CD4-positive, alpha-beta T cell treated with Interleukin-17A for 1 hour (primary cell): ENCODE measurements at regions not wholly inside any gene's neighbourhood (a gene's known extent, or its start where the extent isn't known, plus 50 kb on each side); places are given as distances from the start of the nearest gene placed in this dataset.
"Not testable (repeated sequence)": the region's sequence is repeated elsewhere in the genome, so short reads cannot be mapped to it uniquely, and the experiment has no call there.

Experiments used
- DNase-seq: peaks from one replicate; pipeline ENCODE4 v3.0.0-alpha.2; 2020

DNA sequence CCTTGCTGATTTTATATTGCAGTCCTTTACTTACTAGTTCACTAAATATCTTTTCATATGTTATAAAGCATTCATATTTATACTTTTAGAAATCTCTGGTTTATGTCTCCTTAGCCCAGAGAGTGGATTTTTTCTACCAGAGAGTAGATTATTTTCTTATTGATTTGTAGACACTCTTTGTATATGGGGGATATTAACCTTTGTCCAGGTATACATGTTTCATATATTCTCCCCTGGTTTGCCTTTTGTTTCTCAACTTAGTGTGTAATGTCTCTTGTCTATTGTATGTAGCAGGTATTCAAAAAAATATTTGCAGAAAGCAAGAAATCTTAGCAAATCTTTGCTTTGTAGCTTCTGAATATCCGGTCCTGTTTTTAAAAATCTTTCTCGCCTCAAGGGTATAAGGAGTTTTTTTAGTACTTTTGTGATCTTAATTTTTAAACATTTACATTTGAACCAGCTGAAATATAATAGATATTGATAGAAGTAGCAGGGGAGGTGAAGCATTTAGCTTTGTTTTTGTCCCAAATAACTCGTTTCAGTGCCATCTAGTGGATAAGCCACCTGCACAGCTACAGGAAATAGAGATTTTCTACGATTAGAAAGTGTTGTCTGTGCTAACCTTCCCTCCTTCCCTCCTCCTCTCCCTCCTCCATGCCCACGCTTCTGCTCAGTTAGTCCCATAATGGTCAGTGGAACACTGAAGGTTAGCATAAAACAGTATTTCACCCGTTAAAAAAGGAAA is 97.0 kb downstream of the PHETA1 start:
- peak; percentile 12 for DNase-seq

- DNase-seq: no peak
These were observed 98.1 kb downstream of the PHETA1 start for GRCh38 chr12:111270774-111271173.

GRCh38 chr12:111270239-111270638 is 98.7 kb downstream of the PHETA1 start:
- DNase-seq: no peak

DNA sequence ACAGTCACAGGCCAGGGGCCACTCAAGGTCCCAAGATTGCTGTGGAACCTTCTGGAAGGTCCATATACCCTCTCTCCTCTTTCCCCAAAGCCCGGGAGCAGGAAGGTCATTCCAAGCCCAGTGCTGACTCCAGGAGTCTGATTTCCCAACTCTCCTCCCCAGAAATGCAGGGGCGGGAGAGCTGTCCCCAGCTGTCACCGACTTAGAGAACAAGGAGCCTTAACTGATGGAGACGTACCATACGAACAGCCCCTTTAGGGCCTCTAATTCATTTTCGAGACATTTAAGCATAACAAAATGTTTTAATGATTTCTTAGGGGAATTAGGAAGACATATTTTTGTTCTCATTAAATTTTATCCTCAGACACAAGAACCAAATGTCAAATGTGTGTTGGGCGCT is 99.2 kb downstream of the PHETA1 start:
- DNase-seq: no peak

- no peak for DNase-seq
These were observed 99.9 kb downstream of the PHETA1 start for GRCh38 chr12:111268738-111269572.

DNA sequence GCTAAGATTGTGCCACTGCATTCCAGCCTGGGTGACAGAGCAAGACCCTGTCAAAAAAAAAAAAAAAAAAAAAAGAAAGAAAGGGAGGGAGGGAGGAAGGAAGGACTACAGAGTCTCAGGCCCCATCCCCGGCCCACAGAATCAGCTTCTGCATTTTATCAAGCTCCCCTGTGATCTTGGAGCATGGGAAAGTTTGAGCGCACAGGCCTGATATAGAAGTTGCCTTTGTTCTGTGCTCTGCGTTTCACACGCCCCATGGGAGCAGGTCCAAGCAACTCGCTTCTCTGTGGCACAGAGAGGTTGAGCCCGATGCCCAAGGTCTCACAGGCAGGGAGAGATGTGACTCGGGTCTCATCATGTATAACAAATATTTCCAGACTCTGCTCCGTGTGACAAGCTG is 101.8 kb downstream of the PHETA1 start:
- no peak for DNase-seq

GRCh38 chr12:111261911-111262676 is 106.8 kb downstream of the PHETA1 start:
- no peak for DNase-seq

- DNase-seq: no peak
These were observed 108.2 kb downstream of the PHETA1 start for GRCh38 chr12:111260732-111261131.

DNA sequence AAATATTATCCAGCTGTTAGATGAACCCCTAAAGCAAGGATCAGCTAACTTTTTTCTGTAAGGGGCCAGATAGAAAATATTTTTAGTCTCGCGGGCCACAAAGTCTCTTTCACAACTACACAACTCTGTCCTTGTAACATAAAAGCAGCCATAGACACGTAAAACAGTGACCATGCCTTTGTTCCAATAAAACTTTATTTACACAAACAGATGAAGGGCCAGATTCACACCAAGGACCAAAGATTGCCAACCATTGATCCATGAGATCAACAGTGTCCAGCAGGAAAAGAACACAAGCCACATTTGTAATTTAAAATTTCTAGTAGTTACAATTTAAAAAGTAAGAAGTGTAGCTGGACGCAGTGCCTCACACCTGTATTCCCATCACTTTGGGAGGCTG is 109.7 kb downstream of the PHETA1 start:
- no peak for DNase-seq

- DNase-seq: not testable (repeated sequence)
These were observed 110.8 kb downstream of the PHETA1 start for GRCh38 chr12:111258081-111258480.

GRCh38 chr12:111257435-111257902 is 111.4 kb downstream of the PHETA1 start:
- no peak for DNase-seq

DNA sequence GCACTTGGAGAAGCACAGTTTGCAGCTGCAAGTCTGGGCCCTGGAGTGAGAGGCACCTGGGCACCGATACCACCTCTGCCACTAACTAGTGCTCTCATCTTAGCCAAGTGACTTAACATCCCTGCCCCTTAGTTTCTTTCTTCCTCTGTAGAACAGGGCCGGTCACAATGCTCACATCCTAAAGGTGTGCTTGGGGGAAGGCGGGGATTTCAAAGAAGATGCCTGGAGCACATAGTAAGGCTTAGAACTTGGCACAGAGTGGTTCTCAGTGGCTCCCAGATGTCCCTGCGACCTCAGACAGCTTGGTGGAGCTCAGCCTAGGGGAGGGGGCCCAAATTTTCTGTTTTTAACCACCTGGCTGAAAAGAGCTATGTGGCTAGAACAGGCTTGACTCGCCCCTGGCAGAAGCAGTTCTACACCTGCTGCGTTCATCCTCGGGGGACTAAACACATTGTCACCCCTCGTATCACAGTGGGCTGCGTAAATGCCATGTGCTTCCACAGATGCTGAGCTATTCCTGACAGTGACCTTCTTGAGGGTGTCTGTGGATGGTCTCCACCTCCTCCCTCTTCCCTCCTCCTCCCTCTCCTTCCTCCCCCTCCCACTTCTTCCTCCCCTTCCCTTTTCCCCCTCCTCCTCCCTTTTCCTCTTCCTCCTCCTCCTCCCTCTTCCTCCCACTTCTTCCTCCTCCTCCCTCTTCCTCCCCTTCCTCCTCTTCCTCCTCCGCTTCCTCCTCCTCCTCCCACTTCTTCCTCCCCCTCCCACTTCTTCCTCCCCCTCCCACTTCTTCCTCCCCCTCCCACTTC is 112.1 kb downstream of the PHETA1 start:
- DNase-seq: no peak

- DNase-seq: no peak
These were observed 113.6 kb downstream of the PHETA1 start for GRCh38 chr12:111255261-111255660.

DNA sequence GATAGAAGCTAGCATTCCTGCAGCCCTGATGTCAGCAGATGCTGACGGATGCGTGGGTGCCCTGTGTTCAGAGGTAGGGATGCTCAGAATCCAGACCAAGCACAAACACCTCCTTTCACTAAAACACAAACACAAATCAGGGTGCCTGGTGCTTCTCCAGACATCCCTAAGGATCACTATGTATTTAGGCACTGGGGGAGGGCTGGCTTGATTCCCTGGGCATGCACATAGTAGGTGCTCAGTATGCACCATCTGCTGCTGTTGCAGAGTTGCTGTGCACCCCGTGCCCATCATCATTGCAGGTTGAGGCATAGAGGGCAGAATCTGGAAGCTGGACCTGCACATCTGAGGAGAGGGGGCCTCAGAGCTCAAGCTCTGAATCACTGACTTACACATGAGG is 114.8 kb downstream of the PHETA1 start:
- DNase-seq: no peak

GRCh38 chr12:111253213-111253612 is 115.7 kb downstream of the PHETA1 start:
- DNase-seq: no peak

- DNase-seq: no peak
These were observed 117.1 kb downstream of the PHETA1 start for GRCh38 chr12:111251787-111252186.

- no peak for DNase-seq
These were observed 117.7 kb downstream of the PHETA1 start for GRCh38 chr12:111251058-111251730.

DNA sequence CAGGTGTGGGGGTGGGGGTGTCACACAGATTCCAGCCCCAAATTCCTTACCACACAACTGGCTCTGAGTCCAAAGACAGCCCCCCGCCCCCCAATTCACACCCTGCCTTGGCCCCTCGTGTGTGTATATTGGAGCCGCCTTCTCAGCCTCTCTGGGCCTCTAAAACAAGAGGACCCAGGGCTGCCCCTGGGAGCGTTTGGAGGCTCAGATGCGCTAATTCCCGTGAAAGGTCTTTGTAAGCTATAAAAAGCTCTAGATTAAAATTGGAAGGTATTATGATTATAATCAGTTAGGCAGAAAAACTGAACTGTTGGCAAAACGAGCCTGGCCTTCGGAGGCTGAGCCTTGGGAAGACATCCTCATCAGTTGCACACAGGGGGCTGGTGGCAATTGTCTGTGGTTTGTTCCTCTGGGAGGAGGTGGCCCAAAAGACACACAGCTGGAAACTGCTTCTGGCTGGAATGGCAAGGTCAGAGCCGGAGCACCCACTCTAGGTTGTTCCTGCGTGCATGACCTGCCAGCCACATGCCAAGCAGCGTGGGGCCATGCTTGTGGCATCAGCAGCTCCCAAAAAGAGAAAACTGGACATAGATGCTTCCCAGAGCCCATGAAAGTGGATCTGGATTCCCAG is 118.5 kb downstream of the PHETA1 start:
- no peak for DNase-seq

- DNase-seq: no peak
These were observed 119.1 kb downstream of the PHETA1 start for GRCh38 chr12:111249757-111250156.

DNA sequence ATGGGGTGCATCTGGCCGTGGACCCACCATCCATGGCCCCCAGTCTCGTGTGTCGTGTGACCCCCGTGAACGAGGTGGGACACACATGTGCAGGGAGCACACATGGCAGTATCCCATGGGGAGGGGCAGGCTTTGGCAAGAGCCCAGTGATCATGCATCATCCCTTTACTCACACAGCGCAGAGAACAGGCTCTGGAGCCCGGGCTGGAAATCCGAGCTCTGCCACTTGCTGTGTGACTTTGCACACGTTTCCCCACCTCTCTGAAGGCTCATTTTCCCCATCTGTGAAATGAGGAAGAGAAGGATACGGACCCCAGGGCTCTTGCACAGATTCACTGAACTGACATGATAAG is 119.9 kb downstream of the PHETA1 start:
- DNase-seq: no peak

DNA sequence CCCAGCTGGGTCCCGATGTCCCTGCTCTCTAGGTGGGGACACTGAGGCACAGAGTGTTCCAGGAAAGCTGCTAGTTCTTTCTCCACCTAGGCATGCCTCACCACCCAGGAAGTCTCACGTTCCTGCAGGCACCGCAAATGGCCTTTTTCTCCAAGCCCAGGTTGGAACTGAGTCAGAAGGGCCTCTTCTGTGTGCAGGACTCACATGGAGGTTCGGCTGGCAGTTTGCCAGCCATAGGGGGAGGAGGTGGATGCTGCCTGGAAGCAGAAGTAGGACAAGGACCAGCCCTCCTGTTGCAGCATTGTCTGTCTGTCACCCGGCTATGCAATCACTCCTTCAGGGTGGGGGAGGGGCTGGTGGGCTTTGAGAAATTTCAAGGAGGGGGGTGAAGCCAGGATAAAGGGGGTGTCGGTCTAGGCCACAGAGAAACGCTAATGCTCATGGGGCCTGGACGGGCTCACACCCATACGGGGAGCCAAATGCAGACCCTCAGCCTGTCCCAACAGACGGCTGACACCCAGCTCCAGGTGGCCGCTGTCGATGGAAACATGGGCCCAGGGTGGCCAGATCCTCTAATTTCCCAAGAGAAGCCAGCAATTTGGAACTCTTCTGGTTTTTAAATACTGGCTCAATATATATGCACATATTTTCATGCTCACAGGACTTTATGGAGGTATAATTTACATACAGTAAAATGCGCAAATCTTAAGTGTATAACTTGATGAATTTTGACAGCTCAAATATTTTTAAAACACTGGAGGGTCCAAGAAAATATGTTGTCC is 120.5 kb downstream of the PHETA1 start:
- DNase-seq: no peak
